ENCODE measurements at regions not wholly inside any gene's neighbourhood (a gene's known extent, or its start where the extent isn't known, plus 50 kb on each side); places are given as distances from the start of the nearest gene placed in this dataset.
"Not testable (repeated sequence)": the region's sequence is repeated elsewhere in the genome, so short reads cannot be mapped to it uniquely, and the experiment has no call there.

DNA sequence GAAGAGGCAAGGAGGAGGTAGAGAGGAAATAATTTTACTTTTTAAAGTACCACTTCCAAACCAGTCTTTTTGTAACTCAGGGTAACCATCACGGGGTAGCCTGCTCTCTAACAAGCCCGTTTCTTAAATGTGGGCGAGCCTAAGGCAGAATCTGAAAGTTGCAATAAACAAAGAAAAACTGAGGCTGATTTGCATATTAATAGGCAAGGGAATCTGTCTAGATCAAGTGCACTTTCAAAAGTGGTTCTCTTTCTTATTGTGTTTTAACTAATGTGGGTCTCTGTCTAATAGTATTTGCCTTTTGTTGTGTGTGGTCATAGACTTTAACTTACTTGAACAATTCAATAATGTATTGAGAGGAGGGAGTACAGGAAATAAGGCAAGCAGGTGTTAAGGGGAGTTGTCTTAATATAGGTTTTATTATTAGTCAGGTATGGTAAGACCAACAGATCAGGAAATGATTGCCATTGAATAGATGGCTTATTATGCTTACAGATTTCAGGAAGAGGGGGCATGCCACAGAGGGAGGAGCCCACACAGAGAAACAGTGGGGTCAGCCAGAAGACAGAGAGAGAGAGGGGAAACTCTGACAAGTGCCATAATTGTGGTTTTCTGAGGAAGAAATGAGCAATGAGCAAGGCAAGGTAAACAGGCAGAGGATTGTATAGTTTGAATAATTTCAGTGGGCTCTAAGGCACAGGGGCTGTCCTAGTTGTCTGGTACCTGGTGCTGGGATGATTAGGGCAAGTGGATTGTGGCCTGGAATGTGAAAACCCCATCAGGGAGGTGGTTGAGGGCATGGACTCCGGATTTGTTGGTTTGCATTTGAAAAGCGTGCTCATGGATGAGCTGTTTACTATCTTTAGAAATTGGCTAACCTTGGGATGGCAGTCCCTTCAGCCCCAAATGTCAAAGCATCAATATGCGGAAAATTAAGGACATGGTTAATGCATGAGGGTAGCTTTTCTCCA lies 237.2 kb downstream of the TOX3 start:
- DNase-seq (ENCODE audit: low read depth, low spot score): no peak

DNA sequence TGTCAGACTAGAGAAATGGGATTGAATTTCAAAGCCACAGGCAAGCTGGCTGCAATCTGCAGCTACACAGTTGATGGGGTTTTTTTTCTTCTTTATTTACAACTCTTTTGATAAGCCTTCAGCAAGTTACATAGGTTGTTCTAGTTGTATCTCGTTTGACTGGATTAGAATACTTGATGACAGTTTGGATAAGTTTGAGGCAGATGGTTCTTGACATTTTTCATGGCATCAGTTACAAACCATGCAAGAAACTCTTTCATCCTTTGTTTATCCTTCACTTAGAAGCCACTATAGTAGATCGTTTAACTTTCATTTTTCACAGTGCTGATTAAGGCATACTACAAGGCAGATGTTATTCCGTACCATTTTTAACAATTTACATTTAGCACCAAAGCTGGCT lies 238.9 kb downstream of the TOX3 start:
- DNase-seq (ENCODE audit: low read depth, low spot score): no peak

DNA sequence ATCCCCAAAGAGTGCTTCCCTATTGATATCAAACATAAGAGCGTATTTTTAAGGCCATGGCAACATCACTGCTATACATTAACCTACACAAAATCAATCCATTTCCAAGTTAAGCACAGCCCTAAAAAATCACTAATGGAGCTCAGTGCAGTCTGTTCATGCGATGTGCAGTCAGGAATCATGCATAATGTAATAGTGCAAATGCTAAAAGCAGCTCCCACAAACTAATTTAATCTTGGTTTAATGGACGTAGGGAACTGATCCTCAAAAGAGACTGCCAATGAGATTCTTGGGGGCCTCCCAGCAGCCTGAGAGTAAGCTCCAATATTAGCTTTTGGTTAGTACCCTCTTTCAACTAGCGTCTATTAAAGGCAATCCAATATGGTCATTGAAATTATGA lies 245.9 kb downstream of the TOX3 start:
- DNase-seq (ENCODE audit: low read depth, low spot score): no peak

DNA sequence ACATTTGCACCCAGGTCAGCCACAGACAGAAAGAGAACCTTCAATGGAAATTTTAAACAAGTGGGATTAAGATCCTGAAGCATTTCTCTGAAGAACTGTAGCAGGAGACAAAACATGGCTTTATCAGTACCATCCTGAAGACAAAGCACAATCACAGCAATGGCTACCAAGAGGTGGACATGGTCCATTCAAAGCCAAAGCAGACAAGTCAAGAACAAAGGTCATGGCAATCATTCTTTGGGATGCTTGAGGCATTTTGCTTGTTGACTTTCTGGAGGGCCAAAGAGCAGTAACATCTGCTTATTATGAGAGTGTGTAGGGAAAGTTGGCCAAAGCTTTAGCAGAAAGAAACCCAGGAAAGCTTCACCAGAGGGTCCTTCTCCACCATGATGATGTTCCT lies 248.2 kb downstream of the TOX3 start:
- no peak for DNase-seq (ENCODE audit: low read depth, low spot score)

DNA sequence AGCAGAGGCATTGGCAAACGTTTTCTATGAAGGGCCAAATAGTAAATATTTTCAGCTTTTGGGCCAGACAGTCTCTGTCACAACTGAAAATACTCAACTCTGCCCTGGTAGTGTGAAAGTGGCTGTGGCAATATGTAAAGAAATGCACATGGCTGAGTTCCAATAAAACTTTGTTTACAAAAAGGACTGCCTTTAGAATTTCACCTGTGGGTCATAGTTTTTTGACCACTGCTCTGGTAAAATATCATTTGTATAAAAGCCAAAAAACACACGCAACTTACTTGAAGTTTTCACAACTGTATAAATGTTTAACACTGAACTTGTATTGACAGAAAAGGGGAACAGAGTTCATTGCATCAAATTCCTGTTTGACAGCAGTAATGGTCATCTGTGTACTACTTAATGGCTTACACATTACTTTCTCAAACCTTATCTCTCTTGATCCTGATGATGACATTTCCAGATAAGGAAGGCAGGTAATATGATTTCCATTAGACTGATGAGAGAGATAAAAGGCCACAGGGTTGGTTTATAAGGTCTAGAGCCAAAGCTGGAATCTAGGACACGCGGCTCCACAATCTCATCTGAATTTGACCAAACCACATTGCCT lies 250.1 kb downstream of the TOX3 start:
- DNase-seq (ENCODE audit: low read depth, low spot score): not testable (repeated sequence)

DNA sequence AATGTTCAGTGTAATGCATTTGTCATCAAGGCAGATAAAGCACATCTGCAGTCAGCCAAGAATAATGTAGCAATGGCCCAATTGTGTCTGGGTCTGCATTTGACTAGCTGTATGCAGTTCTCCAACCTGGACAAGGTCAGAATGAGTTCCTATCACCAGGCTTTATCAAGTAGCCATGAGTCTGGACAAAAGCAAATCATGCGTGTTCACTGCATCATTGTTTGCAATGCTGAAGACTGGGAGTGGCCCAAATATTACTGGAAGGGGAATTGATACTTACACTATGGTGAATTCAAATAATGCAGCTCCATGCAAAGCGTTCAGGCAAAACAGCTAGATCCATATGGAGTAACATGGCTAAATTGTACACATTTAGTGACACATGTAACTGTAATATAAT lies 250.9 kb downstream of the TOX3 start:
- no peak for DNase-seq (ENCODE audit: low read depth, low spot score)

DNA sequence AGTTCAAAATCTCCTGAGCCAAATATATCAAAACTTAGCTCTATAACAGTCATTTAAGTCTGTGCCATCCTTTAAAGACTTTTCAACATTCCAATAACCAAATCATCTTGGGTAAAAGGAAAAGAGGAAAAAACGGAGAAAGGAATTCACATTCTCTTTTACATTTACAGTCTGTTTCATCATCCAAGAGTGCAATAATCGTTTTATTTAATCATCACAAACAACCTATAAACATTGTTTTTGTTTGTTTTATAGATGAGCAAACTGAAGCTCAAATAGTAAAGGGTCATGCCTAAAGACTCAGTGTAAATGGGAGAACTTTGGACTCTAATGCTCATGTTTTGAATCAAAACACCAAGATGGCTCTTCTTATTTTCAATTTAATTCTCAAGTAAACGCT lies 252.3 kb downstream of the TOX3 start:
- DNase-seq (ENCODE audit: low read depth, low spot score): no peak

DNA sequence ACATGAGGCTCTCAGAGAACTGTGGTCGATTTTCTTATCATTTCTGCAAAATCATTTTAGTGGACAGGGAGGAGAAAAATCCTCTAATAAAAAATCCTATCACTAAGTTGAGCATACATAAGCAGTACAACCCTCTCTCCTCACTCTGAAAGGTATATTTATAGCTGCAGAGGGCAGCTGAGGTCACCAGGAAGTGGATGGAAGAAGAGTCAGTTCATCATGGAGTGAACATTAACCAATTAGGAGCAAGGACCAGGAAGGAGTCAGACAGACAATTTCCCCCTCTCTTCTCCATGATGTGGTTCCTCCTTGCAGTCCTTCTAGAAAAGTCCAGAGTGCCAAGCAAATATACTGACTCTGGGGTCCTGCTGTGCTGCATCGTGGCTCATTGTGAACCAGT lies 253.7 kb downstream of the TOX3 start:
- no peak for DNase-seq (ENCODE audit: low read depth, low spot score)

DNA sequence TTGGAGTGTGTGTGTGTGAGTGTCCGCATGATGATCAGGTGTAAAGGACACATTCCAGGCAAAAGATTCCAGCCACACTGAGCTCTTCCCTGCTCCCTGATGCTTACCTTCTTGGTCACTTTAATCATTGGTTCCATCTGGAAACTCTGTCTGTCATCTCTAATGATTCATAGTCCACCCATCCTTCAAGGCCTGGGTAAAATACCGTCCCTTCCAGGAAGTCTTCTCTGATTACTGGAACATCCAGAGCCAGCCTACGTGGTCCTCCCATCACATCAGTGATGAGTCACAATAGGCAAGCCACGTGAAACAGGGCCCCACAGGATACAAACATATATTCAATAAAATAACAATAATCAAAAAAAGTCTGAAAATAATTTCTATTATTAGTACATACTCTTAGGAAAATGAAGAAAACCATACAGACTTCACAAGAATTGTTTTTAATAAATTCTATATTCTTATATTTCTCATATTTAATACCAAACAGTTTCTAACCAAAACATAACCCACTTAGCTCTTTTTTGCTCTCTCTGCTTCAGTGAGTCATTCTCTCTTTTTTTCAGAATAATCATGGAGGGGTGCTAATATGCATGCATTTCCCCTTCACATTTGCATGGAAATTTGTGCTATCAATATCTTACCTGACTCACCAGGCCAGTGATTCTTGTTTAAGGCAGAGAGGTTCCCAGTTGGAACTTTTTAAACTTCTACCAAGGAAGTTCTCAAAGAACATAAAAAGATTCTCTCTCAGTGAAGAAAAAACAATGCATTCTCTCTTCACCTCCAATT lies 263.2 kb downstream of the TOX3 start:
- DNase-seq (ENCODE audit: low read depth, low spot score): no peak

DNA sequence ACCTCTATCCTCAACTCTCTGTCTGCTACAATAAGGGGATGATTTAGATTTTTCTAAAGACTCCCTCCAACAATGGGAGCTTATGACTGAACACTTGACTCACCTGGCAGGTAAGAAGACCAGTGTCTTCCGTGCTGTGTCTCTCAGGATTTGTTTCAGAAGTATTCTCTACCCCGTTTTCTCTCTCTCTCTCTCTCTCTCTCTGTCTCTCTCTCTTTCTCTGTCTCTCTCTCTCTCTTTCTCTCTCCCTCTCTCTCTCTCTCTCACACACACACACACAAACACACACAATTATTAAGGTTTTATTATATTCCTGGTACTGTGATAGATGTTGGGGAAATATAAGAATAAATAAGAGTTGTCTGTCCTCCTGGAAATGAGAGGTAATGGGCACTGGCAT lies 263.9 kb downstream of the TOX3 start:
- DNase-seq (ENCODE audit: low read depth, low spot score): no peak

DNA sequence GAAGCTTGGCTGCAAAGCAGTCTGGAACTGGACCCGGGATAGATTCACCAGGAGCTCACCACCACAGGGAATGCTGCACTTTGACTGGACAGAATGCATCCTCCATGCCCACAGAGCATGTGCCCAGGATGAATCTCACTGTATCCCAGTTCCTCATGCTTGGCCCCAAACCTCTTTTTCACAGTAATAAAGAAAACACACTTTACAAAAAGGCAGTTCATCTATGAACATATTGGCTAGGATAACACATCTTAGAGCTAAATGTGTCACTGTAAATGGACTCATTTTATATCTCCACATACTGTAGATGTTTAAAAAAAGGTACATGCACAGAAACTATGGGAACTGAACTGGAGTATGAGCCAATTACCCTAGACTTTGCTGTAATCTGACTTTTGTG lies 266.9 kb downstream of the TOX3 start:
- DNase-seq (ENCODE audit: low read depth, low spot score): no peak

DNA sequence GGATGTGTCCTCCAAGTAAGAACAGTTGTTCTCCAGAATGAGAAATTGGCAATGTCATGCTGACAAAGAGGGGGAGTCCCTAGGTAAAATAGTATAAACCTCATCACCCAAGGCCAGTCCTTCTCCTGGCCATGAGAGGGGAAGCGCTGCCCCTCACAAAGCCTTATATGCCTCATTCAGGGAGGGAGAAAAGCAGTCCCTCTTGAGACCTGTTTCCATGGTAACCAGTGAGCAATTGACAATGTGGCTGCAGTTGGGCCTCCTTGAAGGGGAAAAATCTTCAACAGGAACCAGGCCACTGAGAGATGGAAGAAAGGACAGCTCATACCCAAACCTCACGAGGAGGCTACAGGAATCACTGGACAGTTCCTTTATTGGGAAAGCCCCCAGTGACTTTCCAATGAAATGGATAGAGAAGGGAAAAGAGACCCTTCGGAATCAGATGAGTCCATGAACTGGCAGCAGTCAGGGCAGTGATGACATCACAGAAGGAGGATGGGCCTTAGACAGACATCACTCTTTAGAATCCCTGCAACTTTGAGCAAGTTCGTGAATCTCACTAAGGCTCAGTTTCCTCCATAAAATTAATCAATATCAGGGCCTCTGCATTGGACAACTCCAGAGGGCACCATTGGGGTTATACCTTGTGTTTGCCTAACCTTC lies 275.7 kb downstream of the TOX3 start:
- no peak for DNase-seq (ENCODE audit: low read depth, low spot score)

DNA sequence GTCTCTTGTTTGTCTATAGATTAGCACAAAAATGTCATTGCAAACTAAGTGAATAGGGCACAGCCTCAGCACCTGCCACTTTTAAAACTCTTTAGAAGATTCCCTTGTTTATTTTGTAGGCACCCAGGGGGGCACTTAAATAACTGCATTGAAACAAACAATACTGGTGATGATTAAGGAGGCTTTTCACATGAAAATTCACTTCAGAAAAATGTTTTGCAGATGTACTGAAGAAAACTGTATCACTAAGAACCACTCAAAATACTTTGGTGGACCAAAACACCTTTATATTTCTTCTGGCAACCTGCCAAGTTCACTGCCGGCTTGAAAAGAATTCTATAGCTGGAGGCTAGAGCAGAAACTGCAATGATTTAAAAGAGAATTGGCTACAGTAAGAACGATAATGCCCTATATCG lies 281.5 kb downstream of the TOX3 start:
- peak; percentile 81 for DNase-seq (ENCODE audit: low read depth, low spot score)

DNA sequence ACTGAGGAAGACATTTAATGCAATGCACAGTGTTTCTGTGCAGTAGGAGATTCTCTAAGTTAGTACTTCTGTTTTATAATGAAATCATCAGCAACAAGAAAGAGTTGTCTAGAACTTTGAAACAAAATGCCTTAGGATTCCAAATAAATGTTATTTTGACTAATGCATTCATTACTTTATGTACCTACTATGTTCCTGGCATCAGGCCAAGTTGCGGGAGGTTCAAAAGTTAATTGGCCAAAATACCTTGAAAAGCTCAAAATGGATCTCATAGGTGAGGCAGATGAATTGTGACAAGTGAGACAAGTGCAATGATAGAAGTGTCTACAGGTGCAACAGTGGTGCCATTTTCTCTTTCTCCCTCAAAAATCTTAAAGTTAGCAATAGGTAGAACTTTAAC lies 289.4 kb downstream of the TOX3 start:
- no peak for DNase-seq (ENCODE audit: low read depth, low spot score)

DNA sequence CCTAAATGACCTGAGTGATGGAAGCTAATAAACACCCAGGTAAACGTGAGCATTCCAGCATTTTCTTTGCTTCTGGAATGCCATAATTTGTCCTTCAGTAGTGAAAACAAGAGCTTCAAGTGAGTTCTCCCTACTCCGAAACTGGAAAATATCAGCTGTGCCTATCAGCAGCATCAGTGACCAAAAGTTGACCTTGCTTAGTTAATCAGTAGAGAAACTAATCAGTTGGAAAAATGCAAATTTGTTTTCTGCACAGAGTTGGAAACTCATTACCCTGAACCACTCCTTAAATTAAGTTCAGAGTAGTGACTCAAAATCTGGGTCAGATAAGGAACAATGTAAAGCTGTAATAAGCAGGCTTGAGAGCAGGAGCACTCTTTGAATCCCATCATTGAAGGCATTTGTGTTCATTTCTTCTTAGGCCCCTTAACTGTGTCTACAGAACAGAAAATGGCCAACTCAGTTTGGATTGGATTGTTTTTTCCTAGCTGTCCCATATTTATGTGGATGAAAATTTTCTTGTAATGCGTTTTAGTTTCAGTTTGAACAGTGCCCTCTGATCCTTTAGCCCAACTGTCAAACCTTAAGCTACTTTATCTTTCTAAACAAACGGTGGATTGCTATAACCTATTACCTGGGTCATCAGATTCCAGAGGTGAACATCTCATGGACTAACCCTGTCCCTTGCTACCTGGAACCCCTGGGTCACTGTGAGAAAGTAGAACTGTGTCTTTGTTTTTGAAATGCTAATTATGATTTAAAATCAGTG lies 290.4 kb downstream of the TOX3 start:
- no peak for DNase-seq (ENCODE audit: low read depth, low spot score)

DNA sequence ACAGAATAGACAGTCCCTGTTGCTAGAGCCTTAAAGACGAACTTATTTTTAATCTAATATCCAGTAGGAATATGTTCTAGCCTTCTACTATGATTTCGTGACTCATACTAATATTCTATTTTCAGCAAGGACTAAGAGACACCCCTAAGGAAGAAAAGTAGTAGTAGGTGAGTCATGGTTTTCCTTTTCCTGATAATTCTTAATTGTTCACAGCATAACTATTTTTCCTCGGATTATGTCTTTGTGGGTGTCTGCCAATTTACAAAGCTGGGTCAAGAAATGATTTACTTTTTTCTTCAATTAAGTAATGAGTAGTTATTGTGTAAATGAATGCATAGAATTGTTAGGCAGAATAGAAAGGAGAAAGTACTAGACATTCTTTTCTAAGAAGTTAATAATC lies 292.2 kb downstream of the TOX3 start:
- no peak for DNase-seq (ENCODE audit: low read depth, low spot score)

DNA sequence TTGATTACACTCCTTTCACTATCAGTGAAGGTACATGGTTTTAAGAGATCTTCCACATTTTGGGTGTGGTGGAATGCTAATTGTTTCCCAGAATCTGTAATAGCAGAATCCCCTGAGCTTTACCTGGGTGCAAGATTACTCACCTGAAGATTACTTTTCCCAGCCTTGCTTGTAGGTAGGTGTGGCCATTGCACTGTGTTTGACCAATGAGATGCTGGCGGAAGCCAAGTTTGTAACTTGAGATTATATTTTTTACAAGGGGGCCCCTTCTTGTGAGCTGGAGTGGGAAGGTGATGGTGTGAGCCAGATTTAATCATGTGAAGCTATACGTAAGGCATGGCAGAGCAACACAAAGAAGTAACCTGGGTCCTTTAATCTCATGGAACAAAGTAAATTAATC lies 294.3 kb downstream of the TOX3 start:
- no peak for DNase-seq (ENCODE audit: low read depth, low spot score)

DNA sequence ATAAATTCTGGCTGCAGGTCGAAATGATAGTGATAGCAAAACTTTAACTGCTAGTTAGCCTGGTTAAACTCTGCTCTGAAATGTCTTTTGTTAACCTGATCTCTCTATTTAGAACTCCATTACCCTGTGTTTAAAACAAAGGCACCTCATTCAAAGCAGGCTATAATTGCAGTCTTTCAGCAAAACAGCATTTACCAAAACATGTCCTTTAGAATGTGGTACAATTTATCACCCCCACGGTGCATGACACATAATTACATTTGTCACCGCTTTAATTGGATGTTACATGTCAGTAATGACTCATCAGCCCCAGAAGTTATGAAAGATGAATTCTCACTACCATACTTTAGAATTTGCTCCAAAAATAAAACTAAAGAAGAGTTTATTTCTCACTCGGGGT lies 295.4 kb downstream of the TOX3 start:
- DNase-seq (ENCODE audit: low read depth, low spot score): no peak

DNA sequence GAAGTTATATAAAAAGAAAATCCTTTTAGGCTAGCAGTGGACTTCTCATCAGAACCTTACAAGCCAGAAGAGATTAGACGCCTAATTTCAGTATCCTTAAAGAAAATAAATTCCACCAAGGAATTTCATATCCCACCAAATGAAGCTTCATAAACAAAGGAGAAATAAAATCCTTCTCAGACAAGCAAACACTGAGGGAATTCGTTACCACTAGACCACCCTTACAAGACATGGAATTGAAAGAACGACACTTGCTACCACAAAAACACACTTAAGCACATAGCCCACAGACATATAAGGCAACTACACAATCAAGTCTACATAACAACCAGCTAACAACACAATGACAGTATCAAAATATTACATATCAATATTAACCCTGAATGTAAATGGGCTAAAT lies 299.2 kb downstream of the TOX3 start:
- DNase-seq (ENCODE audit: low read depth, low spot score): no peak

DNA sequence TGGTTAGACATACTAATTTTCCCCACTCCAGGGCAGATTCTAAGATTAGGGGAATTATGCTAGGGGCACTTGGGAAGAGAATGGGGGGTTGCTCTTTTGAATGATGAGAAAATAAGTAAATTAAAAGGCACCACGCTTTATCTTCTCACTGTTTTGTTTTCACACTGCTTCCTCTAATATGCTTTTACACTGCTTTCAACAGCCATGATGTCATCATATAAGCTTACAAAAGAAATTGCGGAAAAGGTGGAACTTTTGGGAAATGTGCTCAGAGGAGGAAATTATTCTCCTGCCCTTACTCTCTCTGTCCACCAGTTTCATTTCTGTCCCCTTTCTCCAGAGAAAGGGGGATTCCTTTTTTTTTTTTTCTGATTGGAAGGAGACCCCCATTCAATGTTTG lies 308.2 kb downstream of the TOX3 start:
- no peak for DNase-seq (ENCODE audit: low read depth, low spot score)

DNA sequence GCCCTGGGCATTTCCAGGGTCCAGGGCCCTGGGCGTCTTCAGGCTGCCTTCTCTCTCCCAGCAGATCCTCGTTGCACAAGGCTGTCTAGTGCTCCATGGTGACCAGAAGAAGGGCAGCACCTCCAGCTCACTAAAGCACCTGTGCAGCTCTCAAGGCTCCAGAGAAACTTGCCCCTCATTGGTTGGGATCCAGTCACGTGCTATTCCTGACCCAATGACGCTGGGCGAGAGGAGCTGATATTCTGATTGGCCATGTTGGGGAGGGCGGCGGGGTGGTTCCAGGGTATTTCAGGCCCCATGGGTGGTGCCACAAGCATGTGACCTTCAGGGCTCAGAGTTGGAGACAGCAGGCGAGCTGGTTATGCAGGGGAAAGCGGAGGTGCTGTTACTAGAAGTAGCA lies 309.1 kb downstream of the TOX3 start:
- DNase-seq (ENCODE audit: low read depth, low spot score): no peak

All from iPS DF 19.7 (cell line).